Astrocyte (in vitro differentiated cells and primary cell): ENCODE measurements at regions not wholly inside any gene's neighbourhood (a gene's known extent, or its start where the extent isn't known, plus 50 kb on each side); places are given as distances from the start of the nearest gene placed in this dataset.

Experiments used
- CTCF ChIP-seq: IDR thresholded peaks from 2 replicates; pipeline ENCODE4 v1.5.1; 2011; ENCODE audit warnings: low read depth, mild to moderate bottlenecking, inconsistent platforms, low read length, moderate library complexity; ENCODE audit not compliant: insufficient read depth
- EZH2 ChIP-seq: IDR thresholded peaks from 2 replicates; pipeline ENCODE4 v1.6.1; 2012; ENCODE audit warnings: mild to moderate bottlenecking, low read length, inconsistent platforms; ENCODE audit not compliant: insufficient read depth

- TF ChIP-seq EZH2 (no peak), CTCF (no peak)
These were observed 117.9 kb upstream of the CDH12 start for GRCh38 chr5:22970956-22971618.
